ENCODE measurements at regions not wholly inside any gene's neighbourhood (a gene's known extent, or its start where the extent isn't known, plus 50 kb on each side); places are given as distances from the start of the nearest gene placed in this dataset.

DNA sequence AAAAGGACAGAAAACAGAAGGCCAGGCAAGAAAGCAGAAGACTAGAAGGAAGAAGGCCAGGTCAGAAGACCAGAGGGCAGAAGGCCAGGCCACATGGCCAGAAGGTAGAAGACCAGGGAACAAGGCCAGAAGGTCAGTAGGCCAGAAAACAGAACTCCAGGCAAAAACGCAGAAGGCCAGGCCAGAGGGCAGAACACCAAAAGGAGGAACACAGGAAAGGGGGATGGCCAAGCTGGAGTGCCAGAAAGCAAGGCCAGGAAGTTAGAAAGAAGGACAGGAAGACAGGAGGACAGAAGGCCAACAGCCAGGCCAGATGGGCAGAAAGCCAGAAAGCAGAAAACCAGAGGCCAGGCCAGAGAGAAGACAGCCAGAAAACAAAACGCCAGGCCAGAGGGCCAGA, 185.4 kb downstream of the TUBA3C start:
- peaks cover 41 to 56% (median 50%) of the 10 kb centered on the region in 3 experiments for H3K36me3 Mint-ChIP-seq (ENCODE audit: insufficient read depth in 1 of 3, low read depth in 3 of 3)
- no peak overlapping the region for H4K91ac ChIP-seq (ENCODE audit: insufficient read length, low read depth, low read length)
- H3K27me3 ChIP-seq (ENCODE audit: insufficient read depth, low read length): no peaks in the 10 kb centered on the region
- no peaks in the 10 kb centered on the region for H4K20me1 ChIP-seq (ENCODE audit: control insufficient read depth, insufficient read depth, insufficient read length)
- peaks cover 3% of the 10 kb centered on the region for H3K23me2 ChIP-seq (ENCODE audit: insufficient read length, low read depth, low read length, poor library complexity, severe bottlenecking)
- no peak overlapping the region for H3K27ac ChIP-seq (ENCODE audit: insufficient read length, low read depth, low read length)
- H3K79me1 ChIP-seq (ENCODE audit: insufficient read depth, low read depth, low read length, poor library complexity, severe bottlenecking): no peaks in the 10 kb centered on the region
- no peak overlapping the region for H3T11ph ChIP-seq (ENCODE audit: low read length)
- no peak overlapping the region for H3K14ac ChIP-seq (ENCODE audit: insufficient read depth, low read length)
- H3K27me3 Mint-ChIP-seq (ENCODE audit: low read depth): peaks cover 9% of the 10 kb centered on the region
- no peak overlapping the region for H4K5ac ChIP-seq (ENCODE audit: insufficient read length, low read depth, low read length)
- no peak overlapping the region for H3K27ac Mint-ChIP-seq
- no peak overlapping the region for H3K4me2 ChIP-seq (ENCODE audit: insufficient read depth, insufficient read length, low read length)
- H2BK15ac ChIP-seq (ENCODE audit: low read depth, low read length): no peak overlapping the region
- H2BK120ac ChIP-seq (ENCODE audit: low read depth, low read length, poor library complexity, severe bottlenecking): no peak overlapping the region
- TF ChIP-seq, protein P1, sequence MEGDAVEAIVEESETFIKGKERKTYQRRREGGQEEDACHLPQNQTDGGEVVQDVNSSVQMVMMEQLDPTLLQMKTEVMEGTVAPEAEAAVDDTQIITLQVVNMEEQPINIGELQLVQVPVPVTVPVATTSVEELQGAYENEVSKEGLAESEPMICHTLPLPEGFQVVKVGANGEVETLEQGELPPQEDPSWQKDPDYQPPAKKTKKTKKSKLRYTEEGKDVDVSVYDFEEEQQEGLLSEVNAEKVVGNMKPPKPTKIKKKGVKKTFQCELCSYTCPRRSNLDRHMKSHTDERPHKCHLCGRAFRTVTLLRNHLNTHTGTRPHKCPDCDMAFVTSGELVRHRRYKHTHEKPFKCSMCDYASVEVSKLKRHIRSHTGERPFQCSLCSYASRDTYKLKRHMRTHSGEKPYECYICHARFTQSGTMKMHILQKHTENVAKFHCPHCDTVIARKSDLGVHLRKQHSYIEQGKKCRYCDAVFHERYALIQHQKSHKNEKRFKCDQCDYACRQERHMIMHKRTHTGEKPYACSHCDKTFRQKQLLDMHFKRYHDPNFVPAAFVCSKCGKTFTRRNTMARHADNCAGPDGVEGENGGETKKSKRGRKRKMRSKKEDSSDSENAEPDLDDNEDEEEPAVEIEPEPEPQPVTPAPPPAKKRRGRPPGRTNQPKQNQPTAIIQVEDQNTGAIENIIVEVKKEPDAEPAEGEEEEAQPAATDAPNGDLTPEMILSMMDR (conservative IDR thresholded peaks at IDR 0.05): no peak
- peaks cover 100% of the 10 kb centered on the region for H3K9me3 ChIP-seq (ENCODE audit: control insufficient read depth, low read depth, low read length)
- no peak overlapping the region for H3K23ac ChIP-seq (ENCODE audit: insufficient read length, low read depth, low read length)
- H3K4ac ChIP-seq (ENCODE audit: low read depth, low read length): no peak overlapping the region
- H2BK20ac ChIP-seq (ENCODE audit: low read depth, low read length, poor library complexity, severe bottlenecking): no peak overlapping the region
- H3K4me1 Mint-ChIP-seq: no peaks in the 10 kb centered on the region
- H4K8ac ChIP-seq (replicated peaks; ENCODE audit: insufficient read length, low read depth, low read length): no peak overlapping the region
- no peak overlapping the region for H3K56ac ChIP-seq (ENCODE audit: insufficient read length, low read depth, low read length)
- H2AFZ ChIP-seq (ENCODE audit: low read length): no peak overlapping the region
- no peak overlapping the region for H2AK5ac ChIP-seq (ENCODE audit: insufficient read length, low read length)
- no peak overlapping the region for H3K4me3 Mint-ChIP-seq
- DNase-seq: no peak
- WGBS (ENCODE audit: extremely low coverage, insufficient read length, low lambda C conversion rate): no CpG with 5 or more reads among the region's 2 CpGs
- H3K18ac ChIP-seq (ENCODE audit: insufficient read length, low read depth, low read length): no peak overlapping the region
- no peak overlapping the region for H3K9ac ChIP-seq (ENCODE audit: extremely low read depth, insufficient read length, low read length)
- H2BK5ac ChIP-seq (ENCODE audit: insufficient read length, low read length): no peak overlapping the region
- no peaks in the 10 kb centered on the region for H3K79me2 ChIP-seq (ENCODE audit: insufficient read depth, low read length)
- no peaks in the 10 kb centered on the region for H3K4me1 ChIP-seq (ENCODE audit: insufficient read depth, low read length)
- peaks cover 97 to 98% of the 10 kb centered on the region in 2 experiments for H3K9me3 Mint-ChIP-seq
- H2BK12ac ChIP-seq (ENCODE audit: insufficient read length, low read depth, low read length): no peak overlapping the region
